GM12891 (cell line): ENCODE measurements at regions not wholly inside any gene's neighbourhood (a gene's known extent, or its start where the extent isn't known, plus 50 kb on each side); places are given as distances from the start of the nearest gene placed in this dataset.

Source experiments
- POLR2A ChIP-seq: IDR thresholded peaks from 2 replicates; pipeline ENCODE4 v1.6.1; 2011; ENCODE audit warnings: low read depth, low read length, control low read depth
- POLR2AphosphoS5 ChIP-seq: IDR thresholded peaks from 2 replicates; pipeline ENCODE4 v1.6.1; 2011; ENCODE audit warnings: low read depth, low read length, control low read depth
- POU2F2 ChIP-seq: IDR thresholded peaks from 2 replicates; pipeline ENCODE4 v1.6.1; 2011; ENCODE audit warnings: low read depth, mild to moderate bottlenecking, control low read depth, low read length, moderate library complexity
- TAF1 ChIP-seq: IDR thresholded peaks from 2 replicates; pipeline ENCODE4 v1.6.1; 2011; ENCODE audit warnings: low read depth, low read length, control low read depth

DNA sequence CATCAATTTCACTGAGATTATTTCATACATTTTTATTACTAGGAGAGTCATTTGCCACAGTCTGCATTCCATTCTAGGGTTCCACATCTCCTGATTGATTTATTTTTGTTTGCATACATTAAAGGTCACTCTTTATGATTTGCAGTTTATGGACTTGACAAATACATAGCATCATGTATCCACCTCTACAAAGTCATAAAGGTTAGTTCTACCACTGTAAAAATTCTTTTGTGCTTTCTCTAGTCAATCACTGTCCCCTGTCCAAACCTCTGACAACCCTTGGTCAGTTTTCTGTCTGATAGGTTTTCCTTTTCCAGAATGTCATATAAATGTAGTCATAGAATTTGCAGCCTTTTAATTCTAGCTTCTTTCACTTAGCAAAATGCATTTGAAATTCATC lies 434.6 kb upstream of the MON1B start:
- TF ChIP-seq TAF1 (no peak), POLR2AphosphoS5 (no peak), POLR2A (no peak), POU2F2 (no peak)
